ENCODE measurements at regions not wholly inside any gene's neighbourhood (a gene's known extent, or its start where the extent isn't known, plus 50 kb on each side); places are given as distances from the start of the nearest gene placed in this dataset.

- no peak overlapping the region for H3K4me3 ChIP-seq (ENCODE audit: low read length)
Measured at GRCh38 chr13:22387899-22388298, 717.0 kb downstream of the FGF9 start.

GRCh38 chr13:22399801-22400420 is 729.0 kb downstream of the FGF9 start:
- H3K4me3 ChIP-seq (ENCODE audit: low read length) = no peak overlapping the region
- no peak for DNase-seq (ENCODE audit: low read depth, low spot score)

More at GRCh38 chr13:22387899-22388298, 717.0 kb downstream of the FGF9 start:
- no peak for DNase-seq (ENCODE audit: low read depth, low spot score)

- no peak for DNase-seq (ENCODE audit: low read depth, low spot score)
- H3K4me3 ChIP-seq (ENCODE audit: low read length) = no peak overlapping the region
Measured at GRCh38 chr13:22402682-22403081, 731.8 kb downstream of the FGF9 start.

GRCh38 chr13:22403144-22403543 is 732.3 kb downstream of the FGF9 start:
- H3K4me3 ChIP-seq (ENCODE audit: low read length) = no peak overlapping the region

GRCh38 chr13:22405891-22406290 is 735.0 kb downstream of the FGF9 start:
- DNase-seq (ENCODE audit: low read depth, low spot score) = no peak
- no peak overlapping the region for H3K4me3 ChIP-seq (ENCODE audit: low read length)

More at GRCh38 chr13:22403144-22403543, 732.3 kb downstream of the FGF9 start:
- no peak for DNase-seq (ENCODE audit: low read depth, low spot score)

- H3K4me3 ChIP-seq (ENCODE audit: low read length) = no peak overlapping the region
- no peak for DNase-seq (ENCODE audit: low read depth, low spot score)
Measured at GRCh38 chr13:22412452-22412851, 741.6 kb downstream of the FGF9 start.

GRCh38 chr13:22422023-22422422 is 751.1 kb downstream of the FGF9 start:
- DNase-seq (ENCODE audit: low read depth, low spot score) = no peak
- H3K4me3 ChIP-seq (ENCODE audit: low read length) = no peak overlapping the region

GRCh38 chr13:22422712-22423111 is 751.8 kb downstream of the FGF9 start:
- no peak overlapping the region for H3K4me3 ChIP-seq (ENCODE audit: low read length)
- DNase-seq (ENCODE audit: low read depth, low spot score) = no peak

GRCh38 chr13:22423261-22423660 is 752.4 kb downstream of the FGF9 start:
- DNase-seq (ENCODE audit: low read depth, low spot score) = no peak
- no peak overlapping the region for H3K4me3 ChIP-seq (ENCODE audit: low read length)

GRCh38 chr13:22425087-22425486 is 754.2 kb downstream of the FGF9 start:
- no peak for DNase-seq (ENCODE audit: low read depth, low spot score)
- no peak overlapping the region for H3K4me3 ChIP-seq (ENCODE audit: low read length)

GRCh38 chr13:22427066-22427465 is 753.7 kb upstream of the SGCG start:
- no peak for DNase-seq (ENCODE audit: low read depth, low spot score)
- no peak overlapping the region for H3K4me3 ChIP-seq (ENCODE audit: low read length)

- DNase-seq (ENCODE audit: low read depth, low spot score) = no peak
- no peak overlapping the region for H3K4me3 ChIP-seq (ENCODE audit: low read length)
Measured at GRCh38 chr13:22427783-22428182, 753.0 kb upstream of the SGCG start.

GRCh38 chr13:22428188-22428828 is 752.5 kb upstream of the SGCG start:
- no peak overlapping the region for H3K4me3 ChIP-seq (ENCODE audit: low read length)
- no peak for DNase-seq (ENCODE audit: low read depth, low spot score)

- no peak for DNase-seq (ENCODE audit: low read depth, low spot score)
- no peak overlapping the region for H3K4me3 ChIP-seq (ENCODE audit: low read length)
Measured at GRCh38 chr13:22432690-22433089, 748.1 kb upstream of the SGCG start.

- no peak overlapping the region for H3K4me3 ChIP-seq (ENCODE audit: low read length)
- no peak for DNase-seq (ENCODE audit: low read depth, low spot score)
Measured at GRCh38 chr13:22447132-22447886, 733.5 kb upstream of the SGCG start.

- DNase-seq (ENCODE audit: low read depth, low spot score) = no peak
Measured at GRCh38 chr13:22449251-22449650, 731.5 kb upstream of the SGCG start.

GRCh38 chr13:22451327-22451741 is 729.4 kb upstream of the SGCG start:
- DNase-seq (ENCODE audit: low read depth, low spot score) = no peak
- no peak overlapping the region for H3K4me3 ChIP-seq (ENCODE audit: low read length)

More at GRCh38 chr13:22449251-22449650, 731.5 kb upstream of the SGCG start:
- no peak overlapping the region for H3K4me3 ChIP-seq (ENCODE audit: low read length)

GRCh38 chr13:22454586-22454985 is 726.2 kb upstream of the SGCG start:
- H3K4me3 ChIP-seq (ENCODE audit: low read length) = no peak overlapping the region
- peak; percentile 9 for DNase-seq (ENCODE audit: low read depth, low spot score)

- DNase-seq (ENCODE audit: low read depth, low spot score) = no peak
Measured at GRCh38 chr13:22455036-22455435, 725.7 kb upstream of the SGCG start.

GRCh38 chr13:22461854-22462490 is 718.8 kb upstream of the SGCG start:
- DNase-seq (ENCODE audit: low read depth, low spot score) = no peak
- no peak overlapping the region for H3K4me3 ChIP-seq (ENCODE audit: low read length)

More at GRCh38 chr13:22455036-22455435, 725.7 kb upstream of the SGCG start:
- no peak overlapping the region for H3K4me3 ChIP-seq (ENCODE audit: low read length)

All from Jurkat, Clone E6-1 (cell line).